ENCODE measurements at regions not wholly inside any gene's neighbourhood (a gene's known extent, or its start where the extent isn't known, plus 50 kb on each side); places are given as distances from the start of the nearest gene placed in this dataset.
"Not testable (repeated sequence)": the region's sequence is repeated elsewhere in the genome, so short reads cannot be mapped to it uniquely, and the experiment has no call there.

DNA sequence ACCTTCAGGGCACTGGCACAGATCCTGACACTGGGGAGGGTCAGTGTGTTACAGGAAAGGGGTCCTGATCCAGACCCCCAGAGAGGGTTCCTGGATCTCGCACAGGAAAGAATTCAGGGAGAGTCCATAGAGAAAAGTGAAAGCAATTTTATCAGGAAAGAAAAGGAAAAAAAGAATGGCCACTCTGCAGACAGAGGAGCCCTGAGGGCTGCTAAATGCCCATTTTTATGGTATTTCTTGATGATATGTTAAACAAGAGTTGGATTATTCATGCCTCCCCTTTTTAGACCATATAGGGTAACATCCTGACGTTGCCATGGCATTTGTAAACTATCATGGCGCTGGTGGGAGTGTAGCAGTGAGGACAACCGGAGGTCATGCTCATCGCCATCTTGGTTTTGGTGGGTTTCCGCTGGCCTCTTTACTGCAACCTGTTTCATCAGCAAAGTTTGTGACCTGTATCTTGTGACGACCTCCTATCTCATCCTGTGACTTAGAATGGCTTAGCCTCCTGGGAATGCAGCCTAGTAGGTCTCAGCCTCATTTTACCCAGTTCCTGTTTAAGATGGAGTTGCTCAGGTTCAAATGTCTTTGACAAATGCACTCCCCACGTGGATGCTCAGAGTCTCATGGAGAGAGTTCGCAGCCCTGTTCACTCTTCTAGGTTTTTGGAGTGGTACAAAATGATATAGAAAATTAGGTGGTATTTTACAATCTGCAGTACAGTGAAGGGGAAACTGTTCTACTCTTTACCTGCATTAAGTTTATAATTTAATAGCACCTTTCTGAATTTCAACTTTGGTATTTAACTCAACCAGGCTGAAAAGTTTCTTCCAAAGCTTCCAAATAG, 1363.7 kb upstream of the TMEM132C start:
- DNase-seq (ENCODE audit: low read depth in 2 of 2), result no peak

DNA sequence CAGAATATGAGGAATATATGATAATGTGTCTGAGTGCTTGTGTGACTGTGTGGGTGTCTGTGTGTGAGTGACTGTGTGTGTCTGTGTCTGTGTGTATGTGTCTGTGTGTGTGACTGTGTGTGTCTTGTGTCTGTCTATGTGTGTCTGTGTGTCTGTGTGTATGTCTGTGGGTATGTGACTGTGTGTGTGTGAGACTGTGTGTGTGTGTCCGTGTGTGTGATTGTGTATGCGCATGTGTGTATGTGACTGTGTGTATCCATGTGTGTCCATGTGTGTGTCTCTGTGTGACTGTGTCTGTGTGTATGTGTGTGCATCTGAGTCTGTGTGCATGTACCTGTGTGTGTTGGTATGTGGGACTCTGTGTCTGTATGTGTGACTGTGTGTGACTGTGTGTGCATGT, 1361.2 kb upstream of the TMEM132C start:
- no peak for DNase-seq (ENCODE audit: low read depth in 2 of 2)

- DNase-seq (ENCODE audit: low read depth in 2 of 2), result no peak
These were observed 1358.8 kb upstream of the TMEM132C start for GRCh38 chr12:126907900-126908764.

GRCh38 chr12:126908765-126909142, 1358.2 kb upstream of the TMEM132C start:
- no peak for DNase-seq (ENCODE audit: low read depth in 2 of 2)

- no peak for DNase-seq (ENCODE audit: low read depth in 2 of 2)
These were observed 1356.4 kb upstream of the TMEM132C start for GRCh38 chr12:126910570-126910969.

DNA sequence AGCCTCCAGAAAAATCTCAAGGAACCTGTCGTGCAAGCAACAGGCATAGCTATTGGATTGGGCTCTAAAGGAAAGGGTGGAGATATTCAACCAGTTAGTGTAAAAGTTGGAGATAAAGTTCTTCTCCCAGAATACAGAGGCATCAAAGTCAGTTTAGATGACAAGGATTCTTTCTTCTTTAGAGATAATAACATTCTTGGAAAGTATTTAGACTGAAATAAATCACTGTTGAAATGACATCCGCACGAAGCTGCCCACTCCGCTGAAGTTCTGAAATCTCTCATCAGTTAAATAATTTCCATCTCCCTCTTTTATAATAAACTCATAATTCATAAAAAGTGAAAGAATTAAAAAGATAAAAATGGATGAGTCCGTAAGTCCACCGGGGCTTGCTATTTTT, 1354.9 kb upstream of the TMEM132C start:
- no peak for DNase-seq (ENCODE audit: low read depth in 2 of 2)

- DNase-seq (ENCODE audit: low read depth in 2 of 2), result no peak
These were observed 1352.7 kb upstream of the TMEM132C start for GRCh38 chr12:126914170-126914793.

DNA sequence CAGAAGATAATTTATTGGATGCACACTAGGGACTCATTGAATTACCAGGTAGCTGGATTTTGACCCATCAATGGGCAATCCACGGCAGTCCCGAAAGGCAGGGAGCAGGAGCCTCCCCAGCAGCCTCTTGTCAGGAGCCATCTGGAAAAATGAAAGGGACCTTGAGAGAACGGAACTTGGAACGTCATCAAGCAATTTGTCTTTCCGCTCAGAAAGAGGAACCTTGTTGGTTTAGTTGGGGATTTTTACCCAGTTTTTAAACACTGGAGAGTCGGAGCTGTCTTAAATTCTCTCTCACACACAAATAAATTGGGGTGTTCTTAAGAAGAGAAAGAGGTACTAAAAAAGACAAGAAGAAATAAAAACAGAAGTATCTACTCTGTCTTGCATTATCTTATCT, 1351.7 kb upstream of the TMEM132C start:
- no peak for DNase-seq (ENCODE audit: low read depth in 2 of 2)

DNA sequence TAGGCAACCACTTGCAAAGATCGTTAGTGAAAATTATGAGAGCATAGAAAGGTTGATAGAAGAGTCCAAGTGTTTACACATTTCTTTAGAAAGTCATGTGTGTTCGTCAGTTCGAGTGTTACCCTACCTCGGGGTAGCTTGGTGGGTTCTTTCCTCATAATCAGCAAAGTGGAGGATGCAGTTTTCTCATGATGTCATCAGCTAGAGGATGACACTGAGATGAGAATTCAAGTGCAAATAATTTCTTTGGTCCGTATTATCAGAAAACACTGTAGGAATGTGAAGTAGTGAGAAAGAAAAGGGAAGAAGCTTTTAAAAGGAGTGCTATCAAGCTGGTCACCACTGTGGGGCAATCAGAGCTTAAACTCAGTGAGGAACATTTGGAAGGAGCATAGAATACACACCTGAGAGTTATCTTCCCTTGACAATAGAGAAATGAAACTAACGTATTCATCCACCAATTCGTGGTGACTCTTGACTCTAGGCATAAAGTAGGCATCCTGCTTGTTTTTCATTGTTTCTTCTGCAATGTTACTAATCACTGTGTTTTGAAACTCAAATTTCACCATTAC, 1340.9 kb upstream of the TMEM132C start:
- no peak for DNase-seq (ENCODE audit: low read depth in 2 of 2)

GRCh38 chr12:126930234-126930633, 1336.7 kb upstream of the TMEM132C start:
- no peak for DNase-seq (ENCODE audit: low read depth in 2 of 2)

DNA sequence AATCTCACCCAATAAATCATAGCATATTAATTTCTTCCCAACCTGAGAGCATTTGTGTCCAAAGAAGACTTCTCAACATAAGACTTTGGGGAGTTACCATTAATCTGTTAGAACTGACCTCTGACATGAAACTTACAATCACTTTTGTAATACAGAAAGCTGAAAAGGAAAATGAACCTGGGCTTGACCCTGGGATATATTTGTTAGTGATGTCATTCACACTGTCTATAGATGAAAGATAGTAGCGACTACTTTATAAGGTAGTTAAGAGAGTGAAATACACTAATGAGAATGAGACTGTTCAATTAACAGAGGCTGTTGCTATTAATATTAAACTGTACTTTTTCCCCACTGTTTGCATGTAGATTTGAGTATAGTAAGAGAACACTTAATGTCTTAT, 1334.8 kb upstream of the TMEM132C start:
- no peak for DNase-seq (ENCODE audit: low read depth in 2 of 2)

GRCh38 chr12:126935435-126935834, 1331.5 kb upstream of the TMEM132C start:
- DNase-seq (ENCODE audit: low read depth in 2 of 2), result no peak

GRCh38 chr12:126936181-126936851, 1330.7 kb upstream of the TMEM132C start:
- DNase-seq (ENCODE audit: low read depth in 2 of 2), result peak in 1 of 2 donors; percentile 0

DNA sequence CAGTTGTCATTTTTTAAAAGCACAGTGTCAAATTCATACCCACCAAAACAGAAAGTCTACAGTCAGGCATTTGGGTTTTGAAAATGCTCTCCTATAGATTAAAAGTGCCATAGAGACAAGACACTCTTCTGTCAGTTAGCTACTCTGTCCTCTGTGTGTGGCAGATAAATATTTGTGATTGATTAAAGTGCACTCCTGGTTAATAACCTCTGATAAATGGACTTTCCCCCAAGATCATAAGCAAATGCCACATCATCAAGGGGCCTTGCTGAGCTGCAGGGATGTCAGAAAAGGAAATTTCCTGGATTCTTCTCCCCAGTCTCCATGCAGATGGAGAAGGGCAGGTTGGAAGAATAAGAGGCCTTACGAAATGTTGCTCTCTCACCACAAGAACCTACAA, 1329.5 kb upstream of the TMEM132C start:
- DNase-seq (ENCODE audit: low read depth in 2 of 2), result no peak

DNA sequence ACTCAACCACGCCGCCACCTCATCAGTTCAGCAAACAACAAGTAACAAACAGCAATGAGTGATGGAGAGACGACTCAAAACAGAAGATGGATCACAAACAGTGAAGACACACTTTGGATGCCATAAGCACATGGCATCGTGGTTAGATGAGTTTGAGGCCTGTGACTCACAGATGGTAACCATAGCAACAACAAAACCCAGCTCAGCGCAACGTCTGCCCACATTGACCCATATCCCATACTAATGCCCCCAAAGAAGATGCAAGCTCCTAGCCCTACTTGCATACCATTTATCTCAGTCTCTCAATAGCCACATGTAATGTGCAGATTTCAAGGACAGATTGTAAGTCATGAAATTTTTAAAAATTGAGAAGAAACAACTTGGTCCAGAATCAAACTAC, 1322.3 kb upstream of the TMEM132C start:
- DNase-seq (ENCODE audit: low read depth in 2 of 2), result no peak

DNA sequence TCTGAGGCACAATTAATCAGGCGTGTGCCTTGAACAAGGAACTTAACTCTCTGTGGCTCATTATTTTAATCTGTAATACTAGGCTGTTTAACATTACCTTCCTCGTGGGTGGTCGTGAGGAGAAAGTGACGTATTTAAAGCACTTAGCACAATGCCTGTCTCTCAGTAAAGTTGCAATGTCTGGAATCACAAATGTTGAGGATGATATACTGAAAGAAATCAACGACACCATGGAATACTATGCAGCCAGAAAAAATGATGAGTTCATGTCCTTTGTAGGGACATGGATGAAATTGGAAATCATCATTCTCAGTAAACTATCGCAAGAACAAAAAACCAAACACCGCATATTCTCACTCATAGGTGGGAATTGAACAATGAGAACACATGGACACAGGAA, 1320.0 kb upstream of the TMEM132C start:
- DNase-seq (ENCODE audit: low read depth in 2 of 2), result not testable (repeated sequence)

DNA sequence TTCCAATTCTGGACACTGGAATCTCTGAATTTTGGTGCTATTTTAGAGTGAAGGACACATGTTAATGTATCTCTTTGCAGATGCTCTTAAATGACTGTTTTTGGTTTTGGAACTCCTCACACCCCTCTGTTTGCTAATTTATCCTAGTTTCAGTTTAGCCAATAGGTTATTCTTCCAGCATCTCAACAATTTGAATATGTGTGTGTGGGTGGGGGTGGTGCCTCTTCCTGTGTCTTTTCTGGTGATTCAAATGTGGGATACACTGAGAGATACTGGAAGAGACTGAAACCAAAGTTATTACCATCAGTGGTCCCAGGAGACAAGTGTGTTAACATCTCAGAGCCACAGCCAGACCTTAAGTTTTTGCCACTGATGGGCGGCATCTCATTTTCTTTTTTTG, 1317.4 kb upstream of the TMEM132C start:
- DNase-seq (ENCODE audit: low read depth in 2 of 2), result no peak

DNA sequence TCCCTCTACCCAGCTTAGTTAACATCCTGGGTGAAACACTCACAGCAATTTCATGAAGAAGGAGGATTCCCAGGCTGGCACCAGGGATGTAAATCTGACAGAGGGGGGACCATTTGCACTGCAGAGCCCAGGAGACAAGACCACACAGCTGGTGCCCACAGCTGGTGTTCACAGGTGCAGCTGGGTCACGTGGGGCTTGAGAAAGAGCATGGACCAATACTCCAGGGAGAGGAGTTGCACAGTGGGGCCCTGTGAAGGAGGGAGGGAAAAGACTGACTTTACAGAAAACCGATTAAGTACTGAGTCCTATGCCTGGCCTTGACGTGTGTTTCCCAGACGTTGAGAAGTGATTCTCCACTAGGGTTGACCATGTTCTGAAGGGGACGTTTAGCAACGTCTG, 1316.7 kb upstream of the TMEM132C start:
- no peak for DNase-seq (ENCODE audit: low read depth in 2 of 2)

GRCh38 chr12:126952096-126953007, 1314.6 kb upstream of the TMEM132C start:
- DNase-seq (ENCODE audit: low read depth in 2 of 2), result no peak

DNA sequence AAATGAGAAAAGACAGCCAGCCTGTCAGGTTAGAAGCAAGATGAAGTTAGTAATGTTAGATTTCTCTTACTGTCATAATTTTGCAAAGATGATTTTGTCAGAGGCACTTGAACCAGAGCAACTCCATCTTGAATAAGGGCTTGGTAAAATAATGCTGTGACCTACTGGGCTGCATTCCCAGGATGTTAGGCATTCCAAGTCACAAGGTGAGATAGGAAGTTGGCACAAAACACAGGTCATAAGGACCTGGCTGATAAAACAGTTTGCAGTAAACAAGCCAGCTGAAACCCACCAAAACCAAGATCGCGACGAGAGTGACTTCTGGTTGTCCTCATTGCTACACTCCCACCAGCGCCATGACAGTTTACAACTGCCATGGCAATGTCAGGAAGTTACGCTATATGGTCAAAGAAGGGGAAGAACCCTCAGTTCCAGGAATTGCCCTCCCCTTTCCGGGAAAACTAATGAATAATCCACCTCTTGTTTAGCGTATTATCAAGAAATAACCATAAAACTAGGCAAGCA, 1313.5 kb upstream of the TMEM132C start:
- no peak for DNase-seq (ENCODE audit: low read depth in 2 of 2)
